ENCODE measurements at regions not wholly inside any gene's neighbourhood (a gene's known extent, or its start where the extent isn't known, plus 50 kb on each side); places are given as distances from the start of the nearest gene placed in this dataset.
"Not testable (repeated sequence)": the region's sequence is repeated elsewhere in the genome, so short reads cannot be mapped to it uniquely, and the experiment has no call there.

DNA sequence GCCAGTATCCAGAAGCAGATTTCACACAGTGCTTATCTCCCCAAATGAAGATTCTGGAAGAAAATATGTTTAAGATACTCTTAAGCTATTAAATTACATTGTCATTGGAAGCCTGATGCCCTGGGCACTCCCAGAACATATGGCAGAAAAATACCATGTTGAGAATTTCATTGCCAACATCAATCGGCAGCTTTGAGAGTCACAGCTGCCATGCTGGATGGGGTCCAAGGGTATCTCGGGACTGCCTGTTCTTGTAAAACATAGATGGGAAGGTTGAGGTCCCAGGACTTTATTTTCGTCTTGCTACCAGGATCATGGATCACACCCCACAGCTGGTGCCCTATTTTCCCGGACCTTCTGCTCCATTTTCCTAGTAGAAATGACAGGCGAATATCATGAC is 632.5 kb downstream of the SUCLG1 start:
- no peak overlapping the region for H3K4me3 ChIP-seq
- no peaks in the 10 kb centered on the region for H3K4me1 ChIP-seq
- DNase-seq, result no peak
- H3K27ac ChIP-seq, result no peak overlapping the region
- H3K9me3 ChIP-seq, result no peaks in the 10 kb centered on the region
- TF ChIP-seq CTCF (IDR thresholded peaks at IDR 0.05), result no peak
- no peak overlapping the region for H3K9ac ChIP-seq (ENCODE audit: low read depth in 2 of 2, low read length in 2 of 2)
- no peaks in the 10 kb centered on the region for H3K27me3 ChIP-seq
- H3K36me3 ChIP-seq, result no peaks in the 10 kb centered on the region
- intact Hi-C loops (cut with DNase I), result loop anchor here (5.0 kb wide), 2 partner anchors 251 to 476 kb away; no protein-coding TSS in a partner anchor

- H3K4me1 ChIP-seq, result no peaks in the 10 kb centered on the region
- intact Hi-C loops (cut with DNase I), result no loop called here
- no peak overlapping the region for H3K4me3 ChIP-seq
- H3K27me3 ChIP-seq, result no peaks in the 10 kb centered on the region
- no peak for DNase-seq
- TF ChIP-seq CTCF (IDR thresholded peaks at IDR 0.05), result no peak
- H3K9me3 ChIP-seq, result no peaks in the 10 kb centered on the region
- H3K9ac ChIP-seq (ENCODE audit: low read depth in 2 of 2, low read length in 2 of 2), result no peak overlapping the region
- H3K27ac ChIP-seq, result no peak overlapping the region
- H3K36me3 ChIP-seq, result no peaks in the 10 kb centered on the region
Observed at GRCh38 chr2:83823229-83823628, 635.9 kb downstream of the SUCLG1 start.

GRCh38 chr2:83817511-83817910 is 641.6 kb downstream of the SUCLG1 start:
- H3K27ac ChIP-seq, result no peak overlapping the region
- intact Hi-C loops (cut with DNase I), result no loop called here
- H3K4me1 ChIP-seq, result no peaks in the 10 kb centered on the region

DNA sequence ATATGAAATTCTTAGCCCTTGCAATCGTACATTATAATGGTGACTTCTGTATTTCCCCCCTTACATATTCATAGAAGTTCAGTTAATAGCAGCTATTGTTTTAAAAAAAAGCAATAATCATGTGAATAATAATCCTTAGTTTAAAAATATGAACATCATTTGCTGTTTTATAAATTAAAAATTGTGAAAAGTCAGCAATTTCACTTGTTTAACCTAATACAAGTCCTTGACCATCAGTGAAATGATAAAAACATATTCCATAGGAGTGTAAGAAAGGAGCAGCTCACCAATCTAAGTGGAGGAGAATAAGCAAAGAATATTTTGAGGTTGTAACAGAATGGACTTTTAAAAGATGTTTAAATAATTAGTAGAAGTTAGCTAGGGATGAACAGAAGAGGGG is 650.2 kb downstream of the SUCLG1 start:
- Histone ChIP-seq H3K4me3 (no peak overlapping the region), H3K27me3 (no peaks in the 10 kb centered on the region), H3K27ac (no peak overlapping the region), H3K36me3 (no peaks in the 10 kb centered on the region), H3K9me3 (no peaks in the 10 kb centered on the region), H3K9ac (ENCODE audit: low read depth in 2 of 2, low read length in 2 of 2) (no peak overlapping the region), H3K4me1 (no peaks in the 10 kb centered on the region)
- no peak for TF ChIP-seq CTCF (IDR thresholded peaks at IDR 0.05)
- DNase-seq, result no peak
- intact Hi-C loops (cut with DNase I), result no loop called here

More at GRCh38 chr2:83817511-83817910, 641.6 kb downstream of the SUCLG1 start:
- TF ChIP-seq CTCF (IDR thresholded peaks at IDR 0.05), result no peak
- H3K27me3 ChIP-seq, result no peaks in the 10 kb centered on the region
- DNase-seq, result no peak
- H3K36me3 ChIP-seq, result no peaks in the 10 kb centered on the region
- H3K9me3 ChIP-seq, result no peaks in the 10 kb centered on the region
- no peak overlapping the region for H3K9ac ChIP-seq (ENCODE audit: low read depth in 2 of 2, low read length in 2 of 2)
- H3K4me3 ChIP-seq, result no peak overlapping the region

DNA sequence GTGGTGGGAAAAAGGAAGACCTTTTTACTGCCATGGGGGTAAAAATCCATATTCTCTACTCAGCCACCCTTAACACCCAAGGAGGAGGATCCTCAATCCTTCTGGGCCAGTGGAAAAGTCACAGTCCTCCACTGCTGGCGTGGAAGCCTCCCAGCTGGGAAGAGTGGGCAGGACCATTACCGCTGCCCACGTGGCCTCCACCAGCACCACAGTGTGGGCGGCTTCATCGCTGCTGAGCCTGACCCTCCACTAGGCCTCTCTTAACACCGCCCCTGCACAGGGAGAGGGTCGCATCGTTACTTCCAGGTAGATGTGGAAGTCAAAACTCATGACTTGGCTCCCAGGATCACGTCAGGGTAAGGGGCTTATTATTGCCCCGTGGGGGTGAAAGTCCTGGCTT is 656.5 kb downstream of the SUCLG1 start:
- DNase-seq, result no peak
- intact Hi-C loops (cut with DNase I), result no loop called here
- Histone ChIP-seq H3K4me3 (no peak overlapping the region), H3K27me3 (no peaks in the 10 kb centered on the region), H3K9ac (ENCODE audit: low read depth in 2 of 2, low read length in 2 of 2) (no peak overlapping the region), H3K9me3 (no peaks in the 10 kb centered on the region), H3K4me1 (no peaks in the 10 kb centered on the region), H3K27ac (no peak overlapping the region), H3K36me3 (no peaks in the 10 kb centered on the region)
- no peak for TF ChIP-seq CTCF (IDR thresholded peaks at IDR 0.05)

- no peaks in the 10 kb centered on the region for H3K27me3 ChIP-seq
- no peak overlapping the region for H3K4me3 ChIP-seq
- DNase-seq, result no peak
- TF ChIP-seq CTCF (IDR thresholded peaks at IDR 0.05), result no peak
- H3K9me3 ChIP-seq, result no peaks in the 10 kb centered on the region
- no peak overlapping the region for H3K27ac ChIP-seq
- H3K9ac ChIP-seq (ENCODE audit: low read depth in 2 of 2, low read length in 2 of 2), result no peak overlapping the region
- no peaks in the 10 kb centered on the region for H3K36me3 ChIP-seq
- intact Hi-C loops (cut with DNase I), result no loop called here
- no peaks in the 10 kb centered on the region for H3K4me1 ChIP-seq
Observed at GRCh38 chr2:83795777-83796176, 663.3 kb downstream of the SUCLG1 start.

- H3K4me1 ChIP-seq; DNase-seq; H3K27me3 ChIP-seq; H3K9me3 ChIP-seq; H3K36me3 ChIP-seq; H3K4me3 ChIP-seq; H3K9ac ChIP-seq (ENCODE audit: low read depth in 2 of 2, low read length in 2 of 2); H3K27ac ChIP-seq; intact Hi-C loops (cut with DNase I): not testable (repeated sequence)
Observed at GRCh38 chr2:83790467-83790866, 668.6 kb downstream of the SUCLG1 start.

- DNase-seq; intact Hi-C loops (cut with DNase I): not testable (repeated sequence)
Observed at GRCh38 chr2:83789674-83790073, 669.4 kb downstream of the SUCLG1 start.

More at GRCh38 chr2:83789674-83790073, 669.4 kb downstream of the SUCLG1 start:
- not testable (repeated sequence) for H3K9ac ChIP-seq (ENCODE audit: low read depth in 2 of 2, low read length in 2 of 2); H3K27me3 ChIP-seq; H3K4me1 ChIP-seq; H3K36me3 ChIP-seq; H3K27ac ChIP-seq; H3K9me3 ChIP-seq; H3K4me3 ChIP-seq
